ENCODE measurements at regions not wholly inside any gene's neighbourhood (a gene's known extent, or its start where the extent isn't known, plus 50 kb on each side); places are given as distances from the start of the nearest gene placed in this dataset.

- ATAC-seq = no peak
- no peak for DNase-seq (ENCODE audit: low spot score)
Observed at GRCh38 chr5:61887271-61887670, 418.7 kb upstream of the KIF2A start.

DNA sequence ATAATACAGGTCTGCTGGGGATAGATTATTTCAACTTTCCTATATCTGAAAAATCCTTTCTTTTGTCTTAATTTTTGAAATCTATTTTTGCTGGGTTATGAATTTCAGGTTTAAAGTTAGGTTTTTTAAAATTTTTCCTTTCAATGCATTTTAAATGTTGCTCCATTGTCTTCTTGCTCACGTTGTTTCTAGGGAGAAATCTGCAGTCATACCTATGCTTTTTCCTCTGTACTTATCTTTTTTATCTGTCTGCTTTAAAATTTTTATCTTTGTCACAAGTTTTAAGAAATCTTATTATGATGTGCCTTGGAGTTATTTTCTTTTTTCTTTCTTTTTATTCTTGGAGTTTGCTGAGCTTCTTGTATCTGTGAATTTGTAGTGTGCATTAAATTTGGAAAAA lies 412.0 kb upstream of the KIF2A start:
- ATAC-seq (no peak), DNase-seq (ENCODE audit: low spot score) (no peak)

- ATAC-seq = no peak
- DNase-seq (ENCODE audit: low spot score) = no peak
Observed at GRCh38 chr5:61896811-61897210, 409.2 kb upstream of the KIF2A start.

DNA sequence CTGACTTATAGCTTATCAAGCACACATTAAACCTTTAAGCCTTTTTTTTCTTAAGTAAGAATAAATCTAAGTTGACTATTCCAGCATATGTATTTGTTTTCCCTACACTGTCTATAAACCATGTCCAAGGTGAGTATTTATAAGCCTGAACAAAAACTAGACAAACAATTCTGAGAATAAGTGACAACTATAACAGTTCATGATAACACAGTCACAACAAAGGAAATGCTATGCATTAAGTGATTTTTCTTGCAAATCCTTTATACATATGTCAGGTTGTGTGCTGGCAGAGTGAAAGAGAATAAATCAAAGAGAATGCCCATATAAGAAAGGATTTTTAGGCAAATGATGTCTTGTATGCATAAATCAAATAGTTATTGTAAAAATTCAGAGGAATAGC lies 408.8 kb upstream of the KIF2A start:
- ATAC-seq = no peak
- DNase-seq (ENCODE audit: low spot score) = no peak

GRCh38 chr5:61901997-61902396 lies 404.0 kb upstream of the KIF2A start:
- ATAC-seq (no peak), DNase-seq (ENCODE audit: low spot score) (no peak)

- no peak for DNase-seq (ENCODE audit: low spot score)
- ATAC-seq = no peak
Observed at GRCh38 chr5:61904730-61905129, 401.3 kb upstream of the KIF2A start.

DNA sequence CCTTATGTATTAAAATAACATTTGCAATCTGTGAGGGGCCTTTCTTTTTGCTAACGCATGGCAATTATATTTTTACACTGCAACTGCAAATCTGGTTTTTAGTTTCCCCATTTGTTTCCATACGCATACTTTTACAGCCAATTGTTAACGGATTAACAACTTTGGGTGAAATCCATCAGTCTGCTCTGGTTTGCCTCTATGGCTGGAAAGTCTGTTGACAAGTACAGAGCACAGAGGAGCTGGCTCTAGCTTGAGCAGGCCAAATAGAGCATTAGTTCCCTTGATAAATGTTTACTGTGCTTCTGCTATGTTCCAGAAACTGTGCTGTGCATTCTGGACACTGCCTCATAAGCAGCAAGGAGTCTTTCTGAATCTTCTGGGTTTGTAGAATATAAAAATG lies 400.4 kb upstream of the KIF2A start:
- DNase-seq (ENCODE audit: low spot score) (no peak), ATAC-seq (no peak)

DNA sequence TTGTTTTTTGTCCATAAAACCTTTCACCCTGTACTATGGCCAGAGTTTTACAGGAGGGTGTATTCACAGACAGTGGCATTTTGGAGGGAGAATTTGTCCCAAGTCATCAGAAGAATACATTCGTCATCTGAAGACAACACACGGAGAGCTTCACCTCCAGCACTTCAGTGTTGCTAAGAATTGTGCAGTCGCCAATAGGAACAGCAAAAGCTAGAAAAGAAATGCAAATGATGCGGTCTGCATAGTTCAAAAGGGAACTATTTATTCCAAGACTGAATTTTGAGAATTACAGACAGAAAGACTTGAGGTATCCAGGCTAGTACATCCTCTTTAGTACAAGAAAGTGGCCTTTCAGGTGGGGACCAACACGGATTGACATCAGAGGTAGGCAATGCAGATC lies 399.2 kb upstream of the KIF2A start:
- ATAC-seq = no peak

DNA sequence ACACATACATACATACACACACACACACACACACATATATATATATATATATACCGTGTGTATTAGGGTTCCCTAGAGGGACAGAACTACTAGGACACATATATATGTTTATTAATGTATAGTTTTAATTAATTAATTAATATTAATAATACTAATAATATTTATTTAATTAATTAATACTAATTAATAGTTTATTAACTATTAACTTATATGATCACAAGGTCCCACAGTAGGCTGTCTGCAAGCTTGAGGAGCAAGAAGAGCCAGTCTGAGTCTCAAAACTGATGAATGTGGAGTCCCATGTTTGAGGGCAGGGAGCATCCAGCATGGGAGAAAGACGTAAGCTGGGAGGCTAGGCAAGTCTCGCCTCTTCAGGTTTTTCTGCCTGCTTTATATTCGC lies 398.0 kb upstream of the KIF2A start:
- DNase-seq (ENCODE audit: low spot score) (no peak), ATAC-seq (no peak)

More for the DNA sequence above, 399.2 kb upstream of the KIF2A start:
- no peak for DNase-seq (ENCODE audit: low spot score)

DNA sequence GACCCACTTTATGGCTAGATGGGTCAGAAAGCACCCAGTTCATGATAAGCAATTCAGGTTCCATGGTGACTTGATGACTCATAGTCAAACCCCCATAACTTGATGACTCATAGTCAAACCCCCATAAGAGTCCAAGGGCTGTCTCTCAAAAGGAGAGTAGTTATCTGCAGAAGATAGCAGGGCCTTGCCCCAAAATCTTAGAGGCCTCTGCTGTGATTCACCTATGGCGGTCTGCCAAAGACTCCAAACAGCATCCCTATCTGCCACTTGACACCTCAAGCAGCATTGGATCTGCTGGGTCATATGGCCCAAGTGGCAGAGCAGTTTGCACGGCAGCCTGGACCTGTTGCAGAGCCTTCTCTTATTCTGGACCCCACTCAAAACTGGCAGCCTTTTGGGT lies 395.2 kb upstream of the KIF2A start:
- DNase-seq (ENCODE audit: low spot score) (no peak), ATAC-seq (no peak)

DNA sequence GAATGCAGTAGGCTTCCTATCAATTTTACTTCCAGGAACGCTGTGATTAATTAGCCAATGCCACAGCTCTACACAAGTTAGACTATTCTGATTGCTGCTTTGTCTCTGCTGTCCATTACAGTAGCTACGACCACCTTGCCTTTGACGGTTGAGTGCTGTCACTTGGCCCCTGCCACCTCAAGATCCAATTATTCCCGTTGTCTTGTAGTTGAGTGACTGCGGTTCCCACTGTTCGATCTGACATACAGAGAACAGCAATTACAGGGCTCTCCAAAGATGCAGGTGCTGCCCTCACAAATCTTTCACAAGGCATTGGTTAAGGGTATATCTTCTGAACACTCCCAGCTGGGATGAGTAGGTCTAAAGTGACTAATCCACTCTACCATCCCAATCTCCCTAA lies 393.4 kb upstream of the KIF2A start:
- no peak for DNase-seq (ENCODE audit: low spot score)
- no peak for ATAC-seq

GRCh38 chr5:61915646-61916045 lies 390.4 kb upstream of the KIF2A start:
- no peak for DNase-seq (ENCODE audit: low spot score)
- ATAC-seq = no peak

GRCh38 chr5:61916621-61917620 lies 389.1 kb upstream of the KIF2A start:
- no peak for ATAC-seq
- no peak for DNase-seq (ENCODE audit: low spot score)

DNA sequence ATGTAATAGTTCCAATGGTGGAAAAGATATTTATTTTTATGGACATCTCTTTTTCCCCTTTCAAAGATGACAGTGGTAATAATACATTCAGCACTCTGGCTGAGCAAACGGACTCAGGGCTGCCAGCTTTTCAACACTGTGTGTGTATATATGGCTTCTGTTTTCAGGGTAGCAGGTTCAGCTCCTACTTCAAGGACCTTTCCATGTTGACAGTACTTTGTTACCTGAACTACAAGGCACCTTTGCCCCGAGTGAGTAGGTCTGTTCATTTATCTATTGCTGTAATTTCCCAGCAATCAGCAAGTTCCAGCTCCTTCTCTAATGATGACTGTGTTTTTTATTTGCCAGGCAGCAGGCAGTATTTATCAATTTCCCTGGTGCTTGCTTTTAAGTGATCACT lies 387.4 kb upstream of the KIF2A start:
- DNase-seq (ENCODE audit: low spot score) (no peak), ATAC-seq (no peak)

DNA sequence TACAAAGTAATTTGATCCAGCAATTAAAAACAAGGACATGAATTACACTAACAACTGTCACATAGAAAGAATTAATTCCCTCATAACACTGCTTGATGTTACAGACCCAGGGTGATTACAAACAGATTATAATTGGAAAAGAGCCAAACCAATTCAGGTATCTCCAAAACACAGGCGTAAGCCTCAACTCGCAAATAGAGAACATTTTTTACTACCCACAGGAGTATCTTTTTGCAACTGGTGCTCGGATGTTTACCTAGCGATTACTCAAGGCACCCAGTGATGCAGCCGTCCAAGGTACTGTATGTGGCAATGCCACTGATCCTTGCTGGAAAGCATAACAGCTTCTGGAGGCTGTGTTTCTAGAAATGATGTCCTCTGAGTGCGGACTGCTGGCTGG lies 386.1 kb upstream of the KIF2A start:
- peak; percentile 97 for ATAC-seq
- DNase-seq (ENCODE audit: low spot score) = peak; percentile 62

- ATAC-seq (no peak), DNase-seq (ENCODE audit: low spot score) (no peak)
Observed at GRCh38 chr5:61924251-61924650, 381.8 kb upstream of the KIF2A start.

GRCh38 chr5:61926911-61927310 lies 379.1 kb upstream of the KIF2A start:
- DNase-seq (ENCODE audit: low spot score) = no peak
- no peak for ATAC-seq

DNA sequence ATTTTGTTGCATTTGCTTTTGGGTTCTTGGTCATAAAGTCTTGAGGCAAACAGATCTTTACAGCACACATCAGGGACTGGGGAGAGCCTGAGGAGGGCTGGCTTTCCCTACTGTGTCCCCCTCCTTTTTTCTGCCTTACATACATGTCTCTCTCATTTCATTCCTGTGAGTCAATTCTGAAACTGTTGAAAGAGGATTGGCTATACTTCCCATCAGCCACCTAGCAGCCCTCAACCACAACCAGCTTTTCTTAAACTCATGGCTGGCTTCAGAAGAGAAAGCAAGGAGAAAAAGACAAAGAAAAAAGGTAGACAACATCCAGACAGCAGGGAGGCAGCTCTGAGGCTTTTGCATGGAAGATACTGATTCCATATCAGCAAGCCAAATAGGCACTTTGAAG lies 374.8 kb upstream of the KIF2A start:
- DNase-seq (ENCODE audit: low spot score) = no peak
- ATAC-seq = no peak

DNA sequence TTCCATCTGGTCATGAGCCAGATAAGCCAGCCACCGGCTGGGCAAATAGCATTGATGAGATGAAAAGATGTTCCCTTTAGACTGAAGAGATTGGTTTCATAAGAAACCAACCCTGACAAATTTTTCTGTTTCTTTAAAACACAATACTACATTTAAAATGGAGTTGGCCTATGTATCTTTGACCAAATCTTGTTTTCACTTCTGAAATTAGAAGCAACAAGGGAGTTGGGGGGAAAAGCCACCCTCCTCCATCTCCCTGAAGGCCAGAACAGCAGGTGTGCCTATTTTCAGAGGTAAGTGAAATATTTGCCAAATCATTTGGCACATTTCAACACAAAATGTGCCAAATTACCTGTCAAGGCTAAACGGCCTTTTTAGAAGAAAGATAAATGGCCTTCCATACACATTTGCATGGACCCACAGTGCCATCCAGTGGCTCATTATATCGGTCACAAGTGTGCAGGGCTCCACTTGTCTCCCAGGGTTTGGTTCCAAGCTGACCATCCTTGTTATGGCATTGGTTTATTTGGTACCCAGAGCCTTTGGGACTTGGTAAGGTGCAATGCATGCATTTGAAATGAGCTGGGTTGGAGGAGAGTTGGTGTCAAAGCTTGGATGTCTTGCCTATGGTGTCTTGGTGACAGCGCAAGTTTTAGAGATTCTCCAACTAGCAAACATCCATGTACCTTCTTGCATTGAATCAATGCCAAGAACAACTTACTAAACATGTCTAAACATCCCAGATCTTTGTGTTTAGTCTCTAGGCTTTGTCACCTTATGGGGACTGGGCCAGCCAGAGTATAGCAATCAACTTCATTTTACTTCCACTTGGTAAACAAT lies 372.0 kb upstream of the KIF2A start:
- peak; percentile 95 for ATAC-seq
- peak; percentile 58 for DNase-seq (ENCODE audit: low spot score)

GRCh38 chr5:61941637-61942036 lies 364.4 kb upstream of the KIF2A start:
- no peak for ATAC-seq
- DNase-seq (ENCODE audit: low spot score) = no peak

DNA sequence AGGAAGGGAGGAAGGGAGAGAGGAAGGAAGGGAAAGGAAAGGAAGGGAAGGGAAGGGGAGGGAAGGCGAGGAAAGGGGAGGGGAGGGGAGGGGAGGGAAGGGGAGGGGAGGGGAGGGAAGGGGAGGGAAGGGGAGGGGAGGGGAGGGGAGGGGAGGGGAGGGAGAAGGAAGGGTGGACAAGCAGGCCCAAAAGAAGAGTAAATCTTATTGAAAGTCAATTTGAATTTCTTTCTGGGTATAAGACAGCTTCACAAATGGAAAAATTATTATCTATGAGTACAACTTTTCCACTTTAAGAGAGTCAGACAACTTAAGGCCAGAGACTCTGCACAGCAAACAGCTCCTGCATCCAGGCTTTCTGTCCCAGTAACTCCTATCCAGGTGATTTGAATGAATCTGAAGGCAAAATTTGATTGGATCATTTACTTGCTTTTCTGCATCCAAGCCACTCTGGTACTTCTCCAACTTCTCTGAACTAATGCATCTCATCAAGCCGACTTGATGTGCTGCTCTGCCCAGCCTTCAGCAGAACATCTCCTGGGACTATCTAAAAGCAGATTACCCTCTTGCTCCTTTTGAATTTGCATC lies 363.4 kb upstream of the KIF2A start:
- DNase-seq (ENCODE audit: low spot score) = no peak
- ATAC-seq = no peak

GRCh38 chr5:61943713-61944112 lies 362.3 kb upstream of the KIF2A start:
- no peak for DNase-seq (ENCODE audit: low spot score)

More at GRCh38 chr5:61943713-61944112, 362.3 kb upstream of the KIF2A start:
- ATAC-seq = no peak

All from left lobe of liver (tissue), 2 donors.